ENCODE measurements at regions not wholly inside any gene's neighbourhood (a gene's known extent, or its start where the extent isn't known, plus 50 kb on each side); places are given as distances from the start of the nearest gene placed in this dataset.

DNA sequence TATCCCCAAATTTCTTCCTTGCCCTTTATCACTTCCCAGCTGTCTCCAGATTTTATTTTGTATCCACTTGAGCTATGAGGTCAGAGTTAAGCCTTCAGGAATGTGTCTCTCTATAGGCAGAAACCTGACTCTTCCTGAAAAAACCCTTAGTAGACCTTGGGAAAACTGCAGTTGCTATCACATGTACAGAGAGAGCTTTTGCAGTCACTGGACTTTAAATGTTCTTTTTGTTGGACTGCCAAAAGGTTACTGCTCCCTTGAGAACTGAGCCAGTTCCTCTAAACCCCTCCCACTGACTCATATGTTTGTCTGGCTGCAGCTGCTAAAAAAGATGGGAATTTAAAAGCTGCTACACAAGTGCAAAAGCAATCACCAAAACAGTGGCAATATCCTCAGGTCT lies 169.1 kb upstream of the CCDC54 start:
- no peak for ATAC-seq
- no peak overlapping the region for H3K4me3 Mint-ChIP-seq

DNA sequence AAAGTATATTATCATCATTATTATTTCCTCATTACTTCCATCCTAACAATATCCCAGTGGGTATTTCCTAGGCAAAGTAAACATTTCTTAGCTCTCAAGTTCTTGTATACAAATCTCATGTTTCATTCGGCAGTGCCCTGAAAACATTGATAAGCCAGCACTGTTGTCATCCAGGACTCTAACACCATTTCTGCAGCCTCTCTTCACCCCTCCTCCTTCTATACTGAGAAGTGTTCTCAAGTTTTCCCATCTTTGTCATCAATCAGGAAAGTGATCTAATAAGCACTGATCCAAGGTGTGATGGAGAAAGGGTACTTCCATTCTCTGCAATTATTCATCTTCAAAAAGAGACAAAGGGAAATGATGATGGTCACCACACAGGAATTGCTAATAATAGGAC lies 168.4 kb upstream of the CCDC54 start:
- Histone ChIP-seq H3K9me2 (ENCODE audit: insufficient read depth) (no peaks in the 10 kb centered on the region), H3K4me1 (ENCODE audit: insufficient read depth) (no peaks in the 10 kb centered on the region), H4K20me1 (replicated peaks; ENCODE audit: insufficient read depth) (no peaks in the 10 kb centered on the region), H3K4me2 (no peak overlapping the region), H2AFZ (no peak overlapping the region), H3F3A (replicated peaks; ENCODE audit: low read depth) (no peaks in the 10 kb centered on the region), H3K36me3 (ENCODE audit: insufficient read depth) (no peaks in the 10 kb centered on the region), H3K79me2 (replicated peaks; ENCODE audit: insufficient read depth) (no peaks in the 10 kb centered on the region), H3K27me3 (ENCODE audit: insufficient read depth) (no peaks in the 10 kb centered on the region), H3K27ac (ENCODE audit: low read depth) (no peak overlapping the region), H3K4me3 (no peak overlapping the region)
- Mint-ChIP-seq H3K36me3 (ENCODE audit: low read depth) (no peaks in the 10 kb centered on the region), H3K9me3 (no peaks in the 10 kb centered on the region), H3K4me1 (peaks cover 7% of the 10 kb centered on the region; the same call in 2 of the 3 replicates), H3K4me3 (no peak overlapping the region), H3K27me3 (ENCODE audit: insufficient read depth, low read depth, poor library complexity) (no peaks in the 10 kb centered on the region), H3K27ac (no peak overlapping the region)
- no peak for DNase-seq (ENCODE audit: low spot score)
- no peak for ATAC-seq
- no peak for TF ChIP-seq ZNF462 (CRISPR knock-in tag; IDR thresholded peaks at IDR 0.05)
- no peak for TF ChIP-seq ZNF331 (CRISPR knock-in tag; IDR thresholded peaks at IDR 0.05; ENCODE audit: low read depth)
- TF ChIP-seq JUNB (IDR thresholded peaks at IDR 0.05; ENCODE audit: unreplicated experiment), result no peak
- no peak for TF ChIP-seq POLR2AphosphoS5 (IDR thresholded peaks at IDR 0.05; ENCODE audit: low read depth)
- TF ChIP-seq NANOG (IDR thresholded peaks at IDR 0.05; ENCODE audit: borderline replicate concordance), result no peak
- TF ChIP-seq STAT1 (IDR thresholded peaks at IDR 0.05; ENCODE audit: unreplicated experiment), result no peak
- TF ChIP-seq, protein P1, sequence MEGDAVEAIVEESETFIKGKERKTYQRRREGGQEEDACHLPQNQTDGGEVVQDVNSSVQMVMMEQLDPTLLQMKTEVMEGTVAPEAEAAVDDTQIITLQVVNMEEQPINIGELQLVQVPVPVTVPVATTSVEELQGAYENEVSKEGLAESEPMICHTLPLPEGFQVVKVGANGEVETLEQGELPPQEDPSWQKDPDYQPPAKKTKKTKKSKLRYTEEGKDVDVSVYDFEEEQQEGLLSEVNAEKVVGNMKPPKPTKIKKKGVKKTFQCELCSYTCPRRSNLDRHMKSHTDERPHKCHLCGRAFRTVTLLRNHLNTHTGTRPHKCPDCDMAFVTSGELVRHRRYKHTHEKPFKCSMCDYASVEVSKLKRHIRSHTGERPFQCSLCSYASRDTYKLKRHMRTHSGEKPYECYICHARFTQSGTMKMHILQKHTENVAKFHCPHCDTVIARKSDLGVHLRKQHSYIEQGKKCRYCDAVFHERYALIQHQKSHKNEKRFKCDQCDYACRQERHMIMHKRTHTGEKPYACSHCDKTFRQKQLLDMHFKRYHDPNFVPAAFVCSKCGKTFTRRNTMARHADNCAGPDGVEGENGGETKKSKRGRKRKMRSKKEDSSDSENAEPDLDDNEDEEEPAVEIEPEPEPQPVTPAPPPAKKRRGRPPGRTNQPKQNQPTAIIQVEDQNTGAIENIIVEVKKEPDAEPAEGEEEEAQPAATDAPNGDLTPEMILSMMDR (conservative IDR thresholded peaks at IDR 0.05; ENCODE audit: low read depth in 2 of 2), result no peak
- TF ChIP-seq ETS1 (IDR thresholded peaks at IDR 0.05), result no peak
- no peak for TF ChIP-seq EZH2phosphoT487 (IDR thresholded peaks at IDR 0.05; ENCODE audit: unreplicated experiment)
- no peak for TF ChIP-seq ZNF114 (CRISPR knock-in tag; IDR thresholded peaks at IDR 0.05)
- no peak for TF ChIP-seq EZH2 (IDR thresholded peaks at IDR 0.05; ENCODE audit: low read depth, unreplicated experiment)

More for the DNA sequence above, 169.1 kb upstream of the CCDC54 start:
- no peaks in the 10 kb centered on the region for H4K20me1 ChIP-seq (replicated peaks; ENCODE audit: insufficient read depth)
- no peak overlapping the region for H3K4me3 ChIP-seq
- no peak overlapping the region for H3K27ac Mint-ChIP-seq
- H2AFZ ChIP-seq, result peak overlapping the region; percentile 30; the same call in 1 of the 2 replicates
- no peaks in the 10 kb centered on the region for H3K36me3 ChIP-seq (ENCODE audit: insufficient read depth)
- no peaks in the 10 kb centered on the region for H3K4me1 ChIP-seq (ENCODE audit: insufficient read depth)
- H3K9me3 Mint-ChIP-seq, result no peaks in the 10 kb centered on the region
- DNase-seq (ENCODE audit: low spot score), result no peak
- no peak overlapping the region for H3K27ac ChIP-seq (ENCODE audit: low read depth)
- no peaks in the 10 kb centered on the region for H3K9me2 ChIP-seq (ENCODE audit: insufficient read depth)
- H3F3A ChIP-seq (replicated peaks; ENCODE audit: low read depth), result no peaks in the 10 kb centered on the region
- H3K79me2 ChIP-seq (replicated peaks; ENCODE audit: insufficient read depth), result no peaks in the 10 kb centered on the region
- H3K4me2 ChIP-seq, result no peak overlapping the region
- H3K27me3 Mint-ChIP-seq (ENCODE audit: insufficient read depth, low read depth, poor library complexity), result no peaks in the 10 kb centered on the region
- TF ChIP-seq NANOG (IDR thresholded peaks at IDR 0.05; ENCODE audit: borderline replicate concordance) (no peak), ETS1 (IDR thresholded peaks at IDR 0.05) (no peak)
- H3K27me3 ChIP-seq (ENCODE audit: insufficient read depth), result no peaks in the 10 kb centered on the region
- H3K36me3 Mint-ChIP-seq (ENCODE audit: low read depth), result no peaks in the 10 kb centered on the region
- peaks cover 7% of the 10 kb centered on the region; the same call in 2 of the 3 replicates for H3K4me1 Mint-ChIP-seq

Measured in GM23338 (cell line).